ENCODE measurements at regions not wholly inside any gene's neighbourhood (a gene's known extent, or its start where the extent isn't known, plus 50 kb on each side); places are given as distances from the start of the nearest gene placed in this dataset.

- DNase-seq: no peak
Observed at GRCh38 chr9:80586786-80587330, 1015.1 kb downstream of the TLE4 start.

- no peak for DNase-seq
Observed at GRCh38 chr9:80571953-80572352, 1000.2 kb downstream of the TLE4 start.

- no peak for DNase-seq
Observed at GRCh38 chr9:80569236-80569635, 997.5 kb downstream of the TLE4 start.

GRCh38 chr9:80561526-80561925 lies 989.8 kb downstream of the TLE4 start:
- no peak for DNase-seq

- DNase-seq: no peak
Observed at GRCh38 chr9:80560976-80561375, 989.2 kb downstream of the TLE4 start.

GRCh38 chr9:80557256-80557655 lies 985.5 kb downstream of the TLE4 start:
- no peak for DNase-seq

- DNase-seq: no peak
Observed at GRCh38 chr9:80556631-80557030, 984.9 kb downstream of the TLE4 start.

GRCh38 chr9:80555782-80556325 lies 984.1 kb downstream of the TLE4 start:
- DNase-seq: no peak

- DNase-seq: no peak
Observed at GRCh38 chr9:80554856-80555255, 983.1 kb downstream of the TLE4 start.

GRCh38 chr9:80554301-80554700 lies 982.5 kb downstream of the TLE4 start:
- DNase-seq: no peak

GRCh38 chr9:80552931-80553330 lies 981.2 kb downstream of the TLE4 start:
- no peak for DNase-seq

- no peak for DNase-seq
Observed at GRCh38 chr9:80550181-80550580, 978.4 kb downstream of the TLE4 start.

GRCh38 chr9:80547613-80548012 lies 975.8 kb downstream of the TLE4 start:
- DNase-seq: no peak

- no peak for DNase-seq
Observed at GRCh38 chr9:80540387-80540786, 968.6 kb downstream of the TLE4 start.

GRCh38 chr9:80538976-80539375 lies 967.2 kb downstream of the TLE4 start:
- no peak for DNase-seq

GRCh38 chr9:80522465-80522864 lies 950.7 kb downstream of the TLE4 start:
- DNase-seq: no peak

- no peak for DNase-seq
Observed at GRCh38 chr9:80521151-80521550, 949.4 kb downstream of the TLE4 start.

GRCh38 chr9:80520231-80520630 lies 948.5 kb downstream of the TLE4 start:
- no peak for DNase-seq

GRCh38 chr9:80518441-80518840 lies 946.7 kb downstream of the TLE4 start:
- no peak for DNase-seq

GRCh38 chr9:80516679-80517078 lies 944.9 kb downstream of the TLE4 start:
- no peak for DNase-seq

GRCh38 chr9:80509358-80509757 lies 937.6 kb downstream of the TLE4 start:
- no peak for DNase-seq

GRCh38 chr9:80507611-80508010 lies 935.8 kb downstream of the TLE4 start:
- DNase-seq: no peak

- no peak for DNase-seq
Observed at GRCh38 chr9:80504601-80505230, 933.0 kb downstream of the TLE4 start.

GRCh38 chr9:80503671-80504281 lies 932.0 kb downstream of the TLE4 start:
- DNase-seq: no peak

GRCh38 chr9:80502306-80502705 lies 930.5 kb downstream of the TLE4 start:
- DNase-seq: no peak

Measured in activated CD4-positive, alpha-beta T cell treated with anti-CD3 and anti-CD28 coated beads for 48 hours (primary cell).